DND-41 (cell line): ENCODE measurements at regions not wholly inside any gene's neighbourhood (a gene's known extent, or its start where the extent isn't known, plus 50 kb on each side); places are given as distances from the start of the nearest gene placed in this dataset.

Source experiments
- ATAC-seq: fragments of 200-7000 bp; cut with Tn5 transposase; 3 replicates; pipeline ENCODE4 v1.9.1; 2021; ENCODE audit warnings: low read depth; ENCODE audit not compliant: insufficient read depth
- DNase-seq: peaks from one replicate; pipeline ENCODE4 v3.0.0-alpha.2; 2020
- H2AFZ ChIP-seq: 2 replicates; pipeline ENCODE4 v1.6.0; 2012; ENCODE audit warnings: low read depth, low read length
- H3K27ac ChIP-seq: 2 replicates; pipeline ENCODE4 v1.5.1; 2012; ENCODE audit warnings: low read length, inconsistent platforms
- H3K27me3 ChIP-seq: fragments of 200-600 bp; sonication (generic); 2 replicates; pipeline ENCODE4 v1.6.0; 2012; ENCODE audit warnings: low read length, mild to moderate bottlenecking, inconsistent platforms; ENCODE audit not compliant: insufficient read depth, poor library complexity
- H3K36me3 ChIP-seq: 2 replicates; pipeline ENCODE4 v1.5.1; 2012; ENCODE audit warnings: low read length, inconsistent platforms; ENCODE audit not compliant: insufficient read depth
- H3K4me1 ChIP-seq: 2 replicates; pipeline ENCODE4 v1.5.1; 2012; ENCODE audit warnings: mild to moderate bottlenecking, low read length; ENCODE audit not compliant: insufficient read depth
- H3K4me2 ChIP-seq: 2 replicates; pipeline ENCODE4 v1.6.0; 2012; ENCODE audit warnings: mild to moderate bottlenecking, moderate library complexity, low read length, inconsistent platforms; ENCODE audit not compliant: insufficient read depth
- H3K4me3 ChIP-seq, 2 experiments: fragments of 200-600 bp in 1 of 2; shearing (Covaris generic) in 1 of 2; 2 replicates each; pipeline ENCODE4 v1.5.1; 2012 to 2016; ENCODE audit warnings: inconsistent platforms in 2 of 2, low read length in 2 of 2, mild to moderate bottlenecking in 2 of 2, low read depth in 1 of 2, moderate library complexity in 1 of 2
- H3K79me2 ChIP-seq: 2 replicates; pipeline ENCODE4 v1.6.0; 2012; ENCODE audit warnings: low read length, inconsistent platforms; ENCODE audit not compliant: insufficient read depth
- H3K9ac ChIP-seq: 2 replicates; pipeline ENCODE4 v1.6.0; 2012; ENCODE audit warnings: low read depth, mild to moderate bottlenecking, inconsistent platforms, low read length, moderate library complexity
- H3K9me3 ChIP-seq: 2 replicates; pipeline ENCODE4 v1.5.1; 2012; ENCODE audit warnings: low read length, moderate library complexity, mild to moderate bottlenecking, inconsistent platforms; ENCODE audit not compliant: insufficient read depth, severe bottlenecking
- H4K20me1 ChIP-seq: 2 replicates; pipeline ENCODE4 v1.6.0; 2012; ENCODE audit warnings: low read length; ENCODE audit not compliant: insufficient read depth
- EZH2 ChIP-seq: IDR thresholded peaks from 3 replicates; pipeline ENCODE4 v1.6.1; 2012; ENCODE audit warnings: borderline replicate concordance, low read depth, mild to moderate bottlenecking, moderate library complexity, low read length, inconsistent platforms; ENCODE audit not compliant: severe bottlenecking
- TF ChIP-seq, protein P1 (sequence below): IDR thresholded peaks from 2 replicates; pipeline ENCODE4 v1.5.1; 2012; ENCODE audit warnings: borderline replicate concordance, low read length, moderate library complexity, mild to moderate bottlenecking; ENCODE audit not compliant: poor library complexity, severe bottlenecking; ENCODE audit errors: extremely low read depth

DNA sequence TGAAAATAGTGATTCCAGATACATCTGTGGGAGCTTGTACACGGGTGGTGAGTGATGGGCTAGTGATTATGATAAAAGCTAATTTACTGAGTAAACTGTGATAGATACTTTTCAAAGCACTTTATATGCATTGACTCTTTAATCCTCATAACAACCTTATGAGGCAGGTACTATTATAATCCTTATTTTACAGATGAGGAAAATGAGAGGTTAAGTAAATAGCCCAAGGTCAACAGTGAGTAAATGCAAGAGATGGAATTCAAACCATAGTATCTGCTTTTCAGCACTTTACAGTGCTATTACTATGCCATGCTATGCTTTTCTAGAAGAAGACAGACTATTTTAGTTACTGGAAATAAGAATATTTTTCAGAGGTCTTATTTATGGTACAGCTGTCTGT is 320.9 kb upstream of the CITED2 start:
- no peaks in the 10 kb centered on the region for H3K79me2 ChIP-seq
- no peaks in the 10 kb centered on the region for H3K36me3 ChIP-seq
- H4K20me1 ChIP-seq: no peaks in the 10 kb centered on the region
- H3K9ac ChIP-seq: no peak overlapping the region
- TF ChIP-seq EZH2: no peak
- TF ChIP-seq, protein P1, sequence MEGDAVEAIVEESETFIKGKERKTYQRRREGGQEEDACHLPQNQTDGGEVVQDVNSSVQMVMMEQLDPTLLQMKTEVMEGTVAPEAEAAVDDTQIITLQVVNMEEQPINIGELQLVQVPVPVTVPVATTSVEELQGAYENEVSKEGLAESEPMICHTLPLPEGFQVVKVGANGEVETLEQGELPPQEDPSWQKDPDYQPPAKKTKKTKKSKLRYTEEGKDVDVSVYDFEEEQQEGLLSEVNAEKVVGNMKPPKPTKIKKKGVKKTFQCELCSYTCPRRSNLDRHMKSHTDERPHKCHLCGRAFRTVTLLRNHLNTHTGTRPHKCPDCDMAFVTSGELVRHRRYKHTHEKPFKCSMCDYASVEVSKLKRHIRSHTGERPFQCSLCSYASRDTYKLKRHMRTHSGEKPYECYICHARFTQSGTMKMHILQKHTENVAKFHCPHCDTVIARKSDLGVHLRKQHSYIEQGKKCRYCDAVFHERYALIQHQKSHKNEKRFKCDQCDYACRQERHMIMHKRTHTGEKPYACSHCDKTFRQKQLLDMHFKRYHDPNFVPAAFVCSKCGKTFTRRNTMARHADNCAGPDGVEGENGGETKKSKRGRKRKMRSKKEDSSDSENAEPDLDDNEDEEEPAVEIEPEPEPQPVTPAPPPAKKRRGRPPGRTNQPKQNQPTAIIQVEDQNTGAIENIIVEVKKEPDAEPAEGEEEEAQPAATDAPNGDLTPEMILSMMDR: no peak
- H3K4me1 ChIP-seq: no peaks in the 10 kb centered on the region
- H3K4me2 ChIP-seq: no peak overlapping the region
- H3K27ac ChIP-seq: no peak overlapping the region
- no peak overlapping the region for H3K4me3 ChIP-seq
- H2AFZ ChIP-seq: no peak overlapping the region
- no peak for ATAC-seq
- DNase-seq: no peak
- H3K9me3 ChIP-seq: no peaks in the 10 kb centered on the region
- H3K27me3 ChIP-seq: peaks cover 2% of the 10 kb centered on the region

DNA sequence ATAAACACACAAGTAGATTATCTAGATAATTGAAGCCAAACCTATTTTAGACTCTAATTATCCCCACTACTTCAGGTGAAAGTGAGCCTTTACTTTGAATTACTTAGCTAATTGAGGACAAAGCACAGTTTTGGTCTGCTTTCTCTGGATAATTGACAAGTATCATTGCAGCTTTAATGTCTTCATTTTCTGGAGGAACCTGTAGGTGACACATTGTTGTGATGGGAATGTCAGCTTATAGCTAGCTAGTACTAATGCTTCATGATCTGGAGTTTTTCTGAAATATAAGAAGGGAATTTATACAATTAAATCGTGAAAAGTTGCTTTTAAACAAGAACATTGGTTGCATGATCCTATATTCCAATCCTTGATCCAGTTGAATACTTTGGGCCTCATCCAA is 319.3 kb upstream of the CITED2 start:
- ATAC-seq (no peak), DNase-seq (no peak)
- TF ChIP-seq, protein P1: no peak
- no peak for TF ChIP-seq EZH2
- Histone ChIP-seq H3K4me2 (no peak overlapping the region), H3K4me3 (no peak overlapping the region), H2AFZ (no peak overlapping the region), H3K27me3 (peaks cover 2% of the 10 kb centered on the region), H3K9me3 (no peaks in the 10 kb centered on the region), H3K36me3 (no peaks in the 10 kb centered on the region), H3K79me2 (no peaks in the 10 kb centered on the region), H3K9ac (no peak overlapping the region), H4K20me1 (no peaks in the 10 kb centered on the region), H3K4me1 (no peaks in the 10 kb centered on the region), H3K27ac (no peak overlapping the region)

DNA sequence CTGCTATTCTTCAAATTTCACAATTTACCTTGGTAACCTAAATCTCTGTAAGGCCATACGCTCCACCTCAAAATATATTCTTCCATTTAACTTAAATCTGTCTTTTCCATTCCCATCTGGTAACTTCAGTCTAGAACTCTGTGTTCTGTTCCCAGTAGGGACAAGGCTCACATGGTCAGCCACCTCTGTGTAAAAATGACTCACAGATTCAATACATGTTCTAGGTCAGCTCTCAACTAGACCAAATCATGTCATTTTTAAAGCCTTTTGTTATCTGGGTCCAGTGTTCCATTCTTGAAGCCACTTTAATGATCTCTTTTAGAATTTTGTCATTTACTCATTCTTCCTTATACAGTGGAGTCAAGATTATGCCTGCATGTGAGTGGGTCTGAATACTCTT is 315.6 kb upstream of the CITED2 start:
- H3K36me3 ChIP-seq: no peaks in the 10 kb centered on the region
- H3K9ac ChIP-seq: no peak overlapping the region
- DNase-seq: no peak
- no peak overlapping the region for H3K4me3 ChIP-seq
- no peak for TF ChIP-seq EZH2
- H4K20me1 ChIP-seq: no peaks in the 10 kb centered on the region
- peaks cover 2% of the 10 kb centered on the region for H3K27me3 ChIP-seq
- no peaks in the 10 kb centered on the region for H3K4me1 ChIP-seq
- H3K27ac ChIP-seq: no peak overlapping the region
- H2AFZ ChIP-seq: no peak overlapping the region
- no peaks in the 10 kb centered on the region for H3K9me3 ChIP-seq
- no peaks in the 10 kb centered on the region for H3K79me2 ChIP-seq
- no peak for ATAC-seq
- no peak overlapping the region for H3K4me2 ChIP-seq

DNA sequence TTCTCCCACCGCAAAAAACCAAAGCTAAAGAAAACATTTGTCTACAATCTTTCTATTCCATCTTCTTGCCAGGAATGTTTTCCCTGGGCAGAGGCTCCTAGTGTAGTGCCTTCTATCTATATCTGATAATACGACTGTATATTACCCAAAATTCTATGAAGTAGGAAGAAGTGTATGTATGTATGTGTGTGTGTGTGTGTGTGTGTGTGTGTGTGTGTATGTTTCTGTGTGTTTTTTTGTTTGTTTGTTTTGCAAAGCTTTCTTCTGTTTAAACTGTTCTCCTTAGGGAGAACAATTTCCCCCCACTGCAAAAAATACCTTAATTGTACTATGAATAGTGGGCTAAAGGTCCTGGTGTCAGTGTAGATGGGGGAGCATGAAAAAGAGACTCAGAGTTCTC is 312.6 kb upstream of the CITED2 start:
- no peaks in the 10 kb centered on the region for H4K20me1 ChIP-seq
- no peak for DNase-seq
- no peaks in the 10 kb centered on the region for H3K4me1 ChIP-seq
- H3K27ac ChIP-seq: no peak overlapping the region
- no peaks in the 10 kb centered on the region for H3K27me3 ChIP-seq
- no peak overlapping the region for H2AFZ ChIP-seq
- ATAC-seq: no peak
- H3K9me3 ChIP-seq: no peaks in the 10 kb centered on the region
- H3K36me3 ChIP-seq: no peaks in the 10 kb centered on the region
- no peak overlapping the region for H3K9ac ChIP-seq
- no peak for TF ChIP-seq EZH2
- TF ChIP-seq, protein P1: no peak
- H3K4me3 ChIP-seq: no peak overlapping the region
- no peak overlapping the region for H3K4me2 ChIP-seq
- H3K79me2 ChIP-seq: no peaks in the 10 kb centered on the region
